Activated T-cell treated with anti-CD3 and anti-CD28 coated beads for 24 hours (primary cell): ENCODE measurements at regions not wholly inside any gene's neighbourhood (a gene's known extent, or its start where the extent isn't known, plus 50 kb on each side); places are given as distances from the start of the nearest gene placed in this dataset.

Source experiments
- DNase-seq: peaks from one replicate; pipeline ENCODE4 v3.0.0-alpha.2; 2020; ENCODE audit warnings: low read depth

GRCh38 chr14:32004300-32004699 lies 72.8 kb upstream of the ARHGAP5 start:
- DNase-seq = no peak

- DNase-seq = no peak
These were observed 71.5 kb upstream of the ARHGAP5 start for GRCh38 chr14:32005628-32006027.

- DNase-seq = no peak
These were observed 70.6 kb upstream of the ARHGAP5 start for GRCh38 chr14:32006263-32007110.

GRCh38 chr14:32007755-32008362 lies 69.2 kb upstream of the ARHGAP5 start:
- no peak for DNase-seq

GRCh38 chr14:32008602-32009193 lies 68.4 kb upstream of the ARHGAP5 start:
- DNase-seq = no peak

GRCh38 chr14:32009221-32009975 lies 67.7 kb upstream of the ARHGAP5 start:
- DNase-seq = no peak

- DNase-seq = no peak
These were observed 67.0 kb upstream of the ARHGAP5 start for GRCh38 chr14:32009976-32010581.

GRCh38 chr14:32010604-32011125 lies 66.4 kb upstream of the ARHGAP5 start:
- DNase-seq = no peak

- DNase-seq = no peak
These were observed 65.9 kb upstream of the ARHGAP5 start for GRCh38 chr14:32011225-32011624.

- no peak for DNase-seq
These were observed 65.0 kb upstream of the ARHGAP5 start for GRCh38 chr14:32012062-32012461.

GRCh38 chr14:32012571-32012970 lies 64.5 kb upstream of the ARHGAP5 start:
- no peak for DNase-seq

- no peak for DNase-seq
These were observed 64.0 kb upstream of the ARHGAP5 start for GRCh38 chr14:32013083-32013482.

GRCh38 chr14:32014057-32014456 lies 63.0 kb upstream of the ARHGAP5 start:
- no peak for DNase-seq

GRCh38 chr14:32014498-32014897 lies 62.6 kb upstream of the ARHGAP5 start:
- DNase-seq = no peak

GRCh38 chr14:32015166-32015565 lies 61.9 kb upstream of the ARHGAP5 start:
- no peak for DNase-seq

- DNase-seq = no peak
These were observed 59.5 kb upstream of the ARHGAP5 start for GRCh38 chr14:32017587-32017986.

- DNase-seq = no peak
These were observed 58.6 kb upstream of the ARHGAP5 start for GRCh38 chr14:32018391-32019092.

- DNase-seq = no peak
These were observed 57.8 kb upstream of the ARHGAP5 start for GRCh38 chr14:32019276-32019675.

GRCh38 chr14:32020882-32021281 lies 56.2 kb upstream of the ARHGAP5 start:
- DNase-seq = no peak

GRCh38 chr14:32021341-32021740 lies 55.8 kb upstream of the ARHGAP5 start:
- no peak for DNase-seq

GRCh38 chr14:32022525-32022924 lies 54.6 kb upstream of the ARHGAP5 start:
- DNase-seq = no peak
